ENCODE measurements at regions not wholly inside any gene's neighbourhood (a gene's known extent, or its start where the extent isn't known, plus 50 kb on each side); places are given as distances from the start of the nearest gene placed in this dataset.

DNA sequence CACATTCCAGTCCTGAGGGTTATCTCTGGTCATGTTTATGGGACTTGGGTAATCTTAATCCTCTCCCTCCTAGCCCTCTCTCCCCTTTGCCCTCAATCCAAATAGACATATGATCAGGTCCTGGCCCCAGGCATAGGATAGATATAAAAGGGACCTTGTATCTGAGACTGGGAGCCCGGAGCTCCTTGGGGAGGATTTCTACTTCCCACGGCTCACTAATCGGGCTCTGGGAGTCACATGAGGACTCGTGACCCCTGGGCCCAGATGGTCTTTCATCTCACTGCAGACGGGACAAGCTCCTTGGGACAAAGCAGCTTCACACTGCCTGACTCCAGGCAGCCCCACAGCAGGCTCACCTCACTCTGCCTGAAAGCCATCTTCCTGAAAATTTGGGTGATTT is 57.8 kb upstream of the LYRM9 start:
- Mint-ChIP-seq H3K4me1 (ENCODE audit: low read depth) (no peaks in the 10 kb centered on the region), H3K27ac (no peak overlapping the region), H3K9me3 (no peaks in the 10 kb centered on the region), H3K36me3 (ENCODE audit: low read depth) (no peaks in the 10 kb centered on the region), H3K4me3 (no peak overlapping the region), H3K27me3 (peaks cover 19% of the 10 kb centered on the region)
- TF ChIP-seq, protein P1, sequence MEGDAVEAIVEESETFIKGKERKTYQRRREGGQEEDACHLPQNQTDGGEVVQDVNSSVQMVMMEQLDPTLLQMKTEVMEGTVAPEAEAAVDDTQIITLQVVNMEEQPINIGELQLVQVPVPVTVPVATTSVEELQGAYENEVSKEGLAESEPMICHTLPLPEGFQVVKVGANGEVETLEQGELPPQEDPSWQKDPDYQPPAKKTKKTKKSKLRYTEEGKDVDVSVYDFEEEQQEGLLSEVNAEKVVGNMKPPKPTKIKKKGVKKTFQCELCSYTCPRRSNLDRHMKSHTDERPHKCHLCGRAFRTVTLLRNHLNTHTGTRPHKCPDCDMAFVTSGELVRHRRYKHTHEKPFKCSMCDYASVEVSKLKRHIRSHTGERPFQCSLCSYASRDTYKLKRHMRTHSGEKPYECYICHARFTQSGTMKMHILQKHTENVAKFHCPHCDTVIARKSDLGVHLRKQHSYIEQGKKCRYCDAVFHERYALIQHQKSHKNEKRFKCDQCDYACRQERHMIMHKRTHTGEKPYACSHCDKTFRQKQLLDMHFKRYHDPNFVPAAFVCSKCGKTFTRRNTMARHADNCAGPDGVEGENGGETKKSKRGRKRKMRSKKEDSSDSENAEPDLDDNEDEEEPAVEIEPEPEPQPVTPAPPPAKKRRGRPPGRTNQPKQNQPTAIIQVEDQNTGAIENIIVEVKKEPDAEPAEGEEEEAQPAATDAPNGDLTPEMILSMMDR (IDR thresholded peaks at IDR 0.05), result no peak
- Histone ChIP-seq H3K4me1 (ENCODE audit: insufficient read depth, low read length) (no peaks in the 10 kb centered on the region), H3K36me3 (ENCODE audit: insufficient read depth, low read length) (no peaks in the 10 kb centered on the region), H3K27me3 (ENCODE audit: control insufficient read depth in 1 of 2, insufficient read depth in 2 of 2, low read length in 2 of 2) (peaks cover 0 to 8% of the 10 kb centered on the region in 2 experiments), H3K27ac (ENCODE audit: low read depth in 1 of 2, low read length in 2 of 2) (no peak overlapping the region), H3K9me3 (ENCODE audit: control insufficient read depth in 1 of 2, insufficient read depth in 1 of 2, low read length in 2 of 2) (no peaks in the 10 kb centered on the region), H3K4me3 (ENCODE audit: low read length) (no peak overlapping the region)
- POLR2A ChIA-PET, result no interaction called here
- CTCF ChIA-PET, result no interaction called here
- ATAC-seq (ENCODE audit: poor library complexity) (no peak), DNase-seq (no peak)
- intact Hi-C loops (cut with DNase I, micrococcal nuclease), result no loop called here

- H3K4me1 Mint-ChIP-seq (ENCODE audit: low read depth), result no peaks in the 10 kb centered on the region
- no peaks in the 10 kb centered on the region for H3K36me3 Mint-ChIP-seq (ENCODE audit: low read depth)
- H3K27ac Mint-ChIP-seq, result no peak overlapping the region
- TF ChIP-seq, protein P1 (IDR thresholded peaks at IDR 0.05), result no peak
- H3K4me3 Mint-ChIP-seq, result no peak overlapping the region
- CTCF ChIA-PET, result no interaction called here
- no peak for ATAC-seq (ENCODE audit: poor library complexity)
- H3K27me3 ChIP-seq (ENCODE audit: control insufficient read depth in 1 of 2, insufficient read depth in 2 of 2, low read length in 2 of 2), result peaks cover 0 to 8% of the 10 kb centered on the region in 2 experiments
- H3K36me3 ChIP-seq (ENCODE audit: insufficient read depth, low read length), result no peaks in the 10 kb centered on the region
- H3K9me3 Mint-ChIP-seq, result no peaks in the 10 kb centered on the region
- POLR2A ChIA-PET, result no interaction called here
- no peak for DNase-seq
- intact Hi-C loops (cut with DNase I, micrococcal nuclease), result no loop called here
- H3K4me3 ChIP-seq (ENCODE audit: low read length), result no peak overlapping the region
- no peak overlapping the region for H3K27ac ChIP-seq (ENCODE audit: low read depth in 1 of 2, low read length in 2 of 2)
- no peaks in the 10 kb centered on the region for H3K4me1 ChIP-seq (ENCODE audit: insufficient read depth, low read length)
- peaks cover 19% of the 10 kb centered on the region for H3K27me3 Mint-ChIP-seq
- H3K9me3 ChIP-seq (ENCODE audit: control insufficient read depth in 1 of 2, insufficient read depth in 1 of 2, low read length in 2 of 2), result no peaks in the 10 kb centered on the region
These were observed 58.7 kb upstream of the LYRM9 start for GRCh38 chr17:27951872-27952271.

DNA sequence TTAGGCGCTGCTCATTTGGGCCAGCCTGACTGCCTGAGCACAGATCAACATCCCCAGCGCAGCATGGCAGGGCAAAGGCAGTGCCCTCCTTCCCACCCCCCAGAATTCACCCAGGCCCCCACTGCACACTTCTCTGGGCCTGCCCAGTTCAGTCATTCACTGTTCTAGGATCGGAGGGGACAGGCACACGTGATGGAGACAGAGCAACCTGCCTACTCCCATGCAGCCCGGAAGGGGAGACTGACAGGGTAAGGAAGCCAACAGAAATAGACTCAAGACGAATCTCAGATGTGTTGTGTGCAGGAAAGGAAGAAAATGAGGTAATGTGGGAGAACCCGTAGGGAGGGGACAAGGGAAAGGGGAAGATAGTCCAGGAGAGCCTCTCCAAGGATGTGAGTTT is 59.2 kb upstream of the LYRM9 start:
- H3K27ac ChIP-seq (ENCODE audit: low read depth in 1 of 2, low read length in 2 of 2), result no peak overlapping the region
- no peaks in the 10 kb centered on the region for H3K4me1 ChIP-seq (ENCODE audit: insufficient read depth, low read length)
- H3K27ac Mint-ChIP-seq, result no peak overlapping the region
- DNase-seq (no peak), ATAC-seq (ENCODE audit: poor library complexity) (no peak)
- POLR2A ChIA-PET, result no interaction called here
- H3K36me3 Mint-ChIP-seq (ENCODE audit: low read depth), result no peaks in the 10 kb centered on the region
- peaks cover 19% of the 10 kb centered on the region for H3K27me3 Mint-ChIP-seq
- no peaks in the 10 kb centered on the region for H3K9me3 Mint-ChIP-seq
- no peaks in the 10 kb centered on the region for H3K9me3 ChIP-seq (ENCODE audit: control insufficient read depth in 1 of 2, insufficient read depth in 1 of 2, low read length in 2 of 2)
- no peak overlapping the region for H3K4me3 ChIP-seq (ENCODE audit: low read length)
- TF ChIP-seq, protein P1 (IDR thresholded peaks at IDR 0.05), result no peak
- H3K4me3 Mint-ChIP-seq, result no peak overlapping the region
- no peaks in the 10 kb centered on the region for H3K36me3 ChIP-seq (ENCODE audit: insufficient read depth, low read length)
- intact Hi-C loops (cut with DNase I, micrococcal nuclease), result no loop called here
- H3K27me3 ChIP-seq (ENCODE audit: control insufficient read depth in 1 of 2, insufficient read depth in 2 of 2, low read length in 2 of 2), result peaks cover 0 to 8% of the 10 kb centered on the region in 2 experiments
- CTCF ChIA-PET, result no interaction called here
- no peaks in the 10 kb centered on the region for H3K4me1 Mint-ChIP-seq (ENCODE audit: low read depth)
